K562 (cell line): ENCODE measurements at regions not wholly inside any gene's neighbourhood (a gene's known extent, or its start where the extent isn't known, plus 50 kb on each side); places are given as distances from the start of the nearest gene placed in this dataset.

ENCODE experiments used
- ATAC-seq: fragments of 200-7000 bp; cut with Tn5 transposase; 3 replicates; pipeline ENCODE4 v1.9.1; 2020; ENCODE audit warnings: moderate library complexity
- BruUV-seq: library from RNA; stranded (reverse); fragments of 400-500 nt; replicated peaks from 2 replicates; lab custom pipeline; 2021; lab: Mats Ljungman, UMichigan
- CTCF ChIA-PET: fragments of 300-600 bp; formaldehyde crosslinking; extraction: SDS; loops from one replicate; lab custom pipeline; 2021; ENCODE audit warnings: low intra/inter-chr PET ratio; lab: Yijun Ruan, JAX
- POLR2A ChIA-PET: fragments of 300-600, 350-650 bp; sonication (Branson Sonifier 250); formaldehyde crosslinking; extraction: SDS; loops from one replicate; lab custom pipeline; 2021; ENCODE audit warnings: antibody characterized with exemption, inconsistent platforms; lab: Yijun Ruan, JAX
- DNase-seq, 4 experiments: peaks; one replicate each; pipeline versions ENCODE4 v3.0.0 to v3.0.0-alpha.2; 2011 to 2018; ENCODE audit warnings: low spot score in 3 of 4, mixed read lengths in 3 of 4; ENCODE audit errors: extremely low read depth in 1 of 4
- FAIRE-seq: peaks from 2 replicates; lab custom pipeline; 2011; peaks lifted over from hg19 to GRCh38; lab: Jason Lieb, UNC
- H2AFZ ChIP-seq: 2 replicates; pipeline ENCODE4 v1.6.0; 2011; ENCODE audit warnings: low read depth, low read length, control low read depth, inconsistent platforms
- H3K27ac ChIP-seq: fragments of 200-600 bp; 3 replicates; pipeline ENCODE4 v1.8.0; 2011; ENCODE audit warnings: low read depth, mild to moderate bottlenecking, control low read depth, inconsistent platforms, low read length, moderate library complexity, mixed read lengths; ENCODE audit errors: extremely low read depth
- H3K27me3 ChIP-seq, 2 experiments: fragments of 300-600 bp in 1 of 2; 2 replicates in 1 of 2; 3 replicates in 1 of 2; pipeline versions ENCODE4 v1.6.0 to v1.8.0; 2011; ENCODE audit warnings: inconsistent platforms in 2 of 2, low read length in 2 of 2, mild to moderate bottlenecking in 1 of 2, mixed read lengths in 1 of 2, moderate library complexity in 1 of 2; ENCODE audit not compliant: control insufficient read depth in 2 of 2, insufficient read depth in 2 of 2
- H3K36me3 ChIP-seq: fragments of 300-600 bp; 3 replicates; pipeline ENCODE4 v1.8.0; 2011; ENCODE audit warnings: mild to moderate bottlenecking, low read length, inconsistent platforms; ENCODE audit not compliant: control insufficient read depth, insufficient read depth
- H3K4me1 ChIP-seq, 2 experiments: fragments of 200-600 bp in 1 of 2; replicated peaks in 1 of 2; 2 replicates in 1 of 2; 3 replicates in 1 of 2; pipeline versions ENCODE4 v1.5.1 to v1.8.0; 2011; ENCODE audit warnings: inconsistent platforms in 2 of 2, low read length in 2 of 2, mild to moderate bottlenecking in 1 of 2, mixed read lengths in 1 of 2, moderate library complexity in 1 of 2; ENCODE audit not compliant: control insufficient read depth in 2 of 2, insufficient read depth in 2 of 2
- H3K4me2 ChIP-seq: 2 replicates; pipeline ENCODE4 v1.6.1; 2011; ENCODE audit warnings: low read length, control low read depth, inconsistent platforms, mixed read lengths; ENCODE audit not compliant: insufficient read depth
- H3K4me3 ChIP-seq: fragments of 200-600 bp; sonication (generic), shearing (Covaris generic); 2 replicates; pipeline ENCODE4 v1.5.1; 2016; ENCODE audit warnings: control low read depth, inconsistent platforms
- H3K79me2 ChIP-seq: fragments of 200-600 bp; 3 replicates; pipeline ENCODE4 v1.8.0; 2011; ENCODE audit warnings: low read length, inconsistent platforms; ENCODE audit not compliant: control insufficient read depth, insufficient read depth
- H3K9ac ChIP-seq, 2 experiments: 2 replicates each; pipeline versions ENCODE4 v1.6.0 to v1.6.1; 2011; ENCODE audit warnings: low read depth in 2 of 2, low read length in 2 of 2, control low read depth in 1 of 2, inconsistent platforms in 1 of 2, mild to moderate bottlenecking in 1 of 2, mixed read lengths in 1 of 2; ENCODE audit not compliant: insufficient read depth in 1 of 2
- H3K9me1 ChIP-seq: one replicate; pipeline ENCODE4 v1.6.0; 2011; ENCODE audit warnings: inconsistent platforms, mild to moderate bottlenecking, low read length, moderate library complexity; ENCODE audit not compliant: control insufficient read depth, insufficient read depth
- H3K9me3 ChIP-seq: replicated peaks from 2 replicates; pipeline ENCODE4 v1.5.1; 2011; ENCODE audit warnings: low read depth, low read length, inconsistent platforms; ENCODE audit not compliant: control insufficient read depth, insufficient read depth
- H4K20me1 ChIP-seq: replicated peaks from 2 replicates; pipeline ENCODE4 v1.6.1; 2011; ENCODE audit warnings: low read length, inconsistent platforms, mixed read lengths; ENCODE audit not compliant: control insufficient read depth, insufficient read depth
- HDAC6 ChIP-seq: IDR thresholded peaks from 2 replicates; pipeline ENCODE4 v1.6.1; 2012; ENCODE audit warnings: low read depth, mild to moderate bottlenecking, control low read depth, inconsistent platforms, low read length, moderate library complexity
- HNRNPH1 ChIP-seq: fragments of 200-400 bp; formaldehyde crosslinking; optimal IDR thresholded peaks from 2 replicates; pipeline ENCODE3; 2017; ENCODE audit warnings: low read depth, mild to moderate bottlenecking, low read length, moderate library complexity
- HNRNPLL ChIP-seq: fragments of 200-400 bp; formaldehyde crosslinking; IDR thresholded peaks from 2 replicates; pipeline ENCODE4 v1.6.1; 2017; ENCODE audit warnings: low read length, low read depth, mild to moderate bottlenecking; ENCODE audit not compliant: poor library complexity, severe bottlenecking
- HSF4 ChIP-seq: fragments of 250-450 bp; sonication (Bioruptor Pico); IDR thresholded peaks from 2 replicates; pipeline ENCODE4 v2.1.2; 2022; ENCODE audit warnings: mild to moderate bottlenecking, moderate library complexity, borderline replicate concordance
- KLF6 ChIP-seq: fragments of 250-450 bp; sonication (Bioruptor Pico); IDR thresholded peaks from 2 replicates; pipeline ENCODE4 v1.4.0; 2020; ENCODE audit warnings: mild to moderate bottlenecking, moderate library complexity, borderline replicate concordance
- MAFF ChIP-seq: IDR thresholded peaks from 2 replicates; pipeline ENCODE4 v1.6.1; 2012; ENCODE audit warnings: low read length, improper control_type of control experiment
- RFX5 ChIP-seq: IDR thresholded peaks from 2 replicates; pipeline ENCODE4 v1.6.1; 2011; ENCODE audit warnings: low read depth, mild to moderate bottlenecking, improper control_type of control experiment, low read length
- SAFB ChIP-seq: fragments of 200-400 bp; formaldehyde crosslinking; IDR thresholded peaks from 2 replicates; pipeline ENCODE4 v1.6.1; 2017; ENCODE audit warnings: low read depth, low read length, borderline replicate concordance
- SETDB1 ChIP-seq: IDR thresholded peaks from one replicate; pipeline ENCODE4 v1.6.1; 2012; ENCODE audit warnings: low read length, control low read depth, inconsistent platforms
- SIX5 ChIP-seq, 2 experiments: IDR thresholded peaks; 2 replicates each; pipeline ENCODE4 v1.6.1; 2011; ENCODE audit warnings: low read length in 2 of 2, borderline replicate concordance in 1 of 2, low read depth in 1 of 2, mild to moderate bottlenecking in 1 of 2, moderate library complexity in 1 of 2; ENCODE audit not compliant: insufficient read depth in 1 of 2
- ZKSCAN1 ChIP-seq: fragments of 150-350 bp; IDR thresholded peaks from 2 replicates; pipeline ENCODE4 v1.6.1; 2016; ENCODE audit warnings: low read depth, low read length
- ZNF830 ChIP-seq: fragments of 250-450 bp; sonication (Bioruptor Pico); IDR thresholded peaks from 2 replicates; pipeline ENCODE4 v1.5.0; 2021; ENCODE audit warnings: mild to moderate bottlenecking
- in situ Hi-C: fragments of 300-500 bp; cut with MboI; formaldehyde crosslinking; loops from 4 replicates; pipeline ENCODE4 v1.15.0; 2018; ENCODE audit warnings: inconsistent platforms, mixed read lengths
- intact Hi-C: fragments of 100-400 bp; cut with micrococcal nuclease; formaldehyde crosslinking; loops from 2 replicates; pipeline ENCODE4 v1.14.2; 2022

DNA sequence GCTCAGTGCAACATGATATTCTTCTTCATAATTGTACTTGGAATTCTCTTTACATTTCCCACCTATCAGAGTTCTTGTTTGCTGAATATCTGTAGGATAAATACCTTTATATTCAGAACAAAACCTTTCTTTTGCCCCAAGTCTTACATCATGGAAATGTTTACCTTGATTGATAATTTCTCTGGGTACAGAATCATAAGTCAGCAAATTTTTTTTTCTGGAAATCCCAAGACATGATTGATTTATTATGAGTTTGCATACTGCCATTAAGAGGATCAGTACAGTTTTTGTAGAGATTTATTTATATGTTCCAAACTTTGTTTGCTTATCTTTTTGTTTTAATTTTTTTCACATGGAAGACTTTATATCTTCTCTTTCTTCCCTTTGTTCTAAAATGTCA, 699.8 kb upstream of the KIF2B start:
- no peak for DNase-seq
- Histone ChIP-seq H2AFZ (no peak overlapping the region), H3K9ac (no peak overlapping the region), H3K79me2 (no peaks in the 10 kb centered on the region), H3K27me3 (no peaks in the 10 kb centered on the region), H3K9me3 (no peaks in the 10 kb centered on the region), H3K4me2 (no peak overlapping the region), H3K9me1 (no peaks in the 10 kb centered on the region), H4K20me1 (no peaks in the 10 kb centered on the region), H3K4me1 (no peaks in the 10 kb centered on the region), H3K36me3 (no peaks in the 10 kb centered on the region), H3K27ac (no peak overlapping the region), H3K4me3 (no peak overlapping the region)
- CTCF ChIA-PET: no interaction called here
- intact Hi-C loops (no loop called here), in situ Hi-C loops (no loop called here)
- BruUV-seq: no TSS peak
- TF ChIP-seq ZNF830 (CRISPR knock-in tag): no peak
- no peak for TF ChIP-seq HNRNPH1
- TF ChIP-seq RFX5: no peak
- TF ChIP-seq KLF6 (CRISPR knock-in tag): no peak
- TF ChIP-seq HNRNPLL: no peak
- no peak for TF ChIP-seq SIX5 (IDR thresholded peaks at IDR 0.05; ENCODE audit: borderline replicate concordance in 1 of 2, insufficient read depth in 1 of 2, low read depth in 1 of 2, low read length in 2 of 2)
- no peak for TF ChIP-seq HDAC6
- TF ChIP-seq HSF4: no peak
- no peak for TF ChIP-seq MAFF
- TF ChIP-seq ZKSCAN1: no peak
- TF ChIP-seq SAFB: no peak
- no peak for TF ChIP-seq SETDB1
- no peak for ATAC-seq
- POLR2A ChIA-PET: no interaction called here
- no peak for FAIRE-seq
